ENCODE measurements at regions not wholly inside any gene's neighbourhood (a gene's known extent, or its start where the extent isn't known, plus 50 kb on each side); places are given as distances from the start of the nearest gene placed in this dataset.

GRCh38 chr4:125994024-125994423 lies 679.3 kb downstream of the FAT4 start:
- H3K27ac ChIP-seq = no peak overlapping the region
- ChIA-PET POLR2A (ENCODE audit: low non-redundant PET) (no interaction called here), CTCF (no interaction called here)
- TF ChIP-seq CTCF (conservative IDR thresholded peaks at IDR 0.05; ENCODE audit: low read depth) = no peak
- DNase-seq (ENCODE audit: low spot score) = no peak

GRCh38 chr4:125994430-125994829 lies 679.7 kb downstream of the FAT4 start:
- CTCF ChIA-PET = no interaction called here
- DNase-seq (ENCODE audit: low spot score) = no peak
- H3K27ac ChIP-seq = no peak overlapping the region
- TF ChIP-seq CTCF (conservative IDR thresholded peaks at IDR 0.05; ENCODE audit: low read depth) = no peak
- POLR2A ChIA-PET (ENCODE audit: low non-redundant PET) = no interaction called here

GRCh38 chr4:126004941-126005340 lies 690.2 kb downstream of the FAT4 start:
- POLR2A ChIA-PET (ENCODE audit: low non-redundant PET) = no interaction called here
- CTCF ChIA-PET = interaction anchor here (0.6 kb wide), 1 partner anchor 605 kb away, joined by 7 read pairs; no protein-coding TSS in a partner anchor
- no peak overlapping the region for H3K27ac ChIP-seq
- TF ChIP-seq CTCF (conservative IDR thresholded peaks at IDR 0.05; ENCODE audit: low read depth) = no peak
- DNase-seq (ENCODE audit: low spot score) = no peak

- DNase-seq (ENCODE audit: low spot score) = no peak
- TF ChIP-seq CTCF (conservative IDR thresholded peaks at IDR 0.05; ENCODE audit: low read depth) = no peak
- POLR2A ChIA-PET (ENCODE audit: low non-redundant PET) = no interaction called here
- no peak overlapping the region for H3K27ac ChIP-seq
- CTCF ChIA-PET = no interaction called here
Observed at GRCh38 chr4:126007142-126007541, 692.4 kb downstream of the FAT4 start.

GRCh38 chr4:126012691-126013290 lies 698.0 kb downstream of the FAT4 start:
- TF ChIP-seq CTCF (conservative IDR thresholded peaks at IDR 0.05; ENCODE audit: low read depth) = no peak
- no peak overlapping the region for H3K27ac ChIP-seq
- ChIA-PET CTCF (no interaction called here), POLR2A (ENCODE audit: low non-redundant PET) (no interaction called here)
- DNase-seq (ENCODE audit: low spot score) = no peak

- ChIA-PET CTCF (no interaction called here), POLR2A (ENCODE audit: low non-redundant PET) (no interaction called here)
- no peak for DNase-seq (ENCODE audit: low spot score)
- H3K27ac ChIP-seq = no peak overlapping the region
- no peak for TF ChIP-seq CTCF (conservative IDR thresholded peaks at IDR 0.05; ENCODE audit: low read depth)
Observed at GRCh38 chr4:126018274-126018673, 703.5 kb downstream of the FAT4 start.

- no peak for DNase-seq (ENCODE audit: low spot score)
- ChIA-PET POLR2A (ENCODE audit: low non-redundant PET) (no interaction called here), CTCF (no interaction called here)
Observed at GRCh38 chr4:126023896-126024295, 709.1 kb downstream of the FAT4 start.

More at GRCh38 chr4:126023896-126024295, 709.1 kb downstream of the FAT4 start:
- no peak overlapping the region for H3K27ac ChIP-seq
- TF ChIP-seq CTCF (conservative IDR thresholded peaks at IDR 0.05; ENCODE audit: low read depth) = no peak

Measured in RWPE1 (cell line).